Retinal pigment epithelial cell (primary cell): ENCODE measurements at regions not wholly inside any gene's neighbourhood (a gene's known extent, or its start where the extent isn't known, plus 50 kb on each side); places are given as distances from the start of the nearest gene placed in this dataset.

Experiments used
- DNase-seq: peaks from one replicate; pipeline ENCODE4 v3.0.0-alpha.2; 2010; ENCODE audit warnings: low read depth
- H3K4me3 ChIP-seq: 2 replicates; pipeline ENCODE4 v1.5.1; 2011; ENCODE audit warnings: mild to moderate bottlenecking, low read length, control low read depth, moderate library complexity
- CTCF ChIP-seq: conservative IDR thresholded peaks from 2 replicates; pipeline ENCODE4 v1.5.1; 2011; ENCODE audit warnings: low read depth, low read length, control low read depth, inconsistent platforms

GRCh38 chr18:28820353-28820752 lies 643.4 kb upstream of the CDH2 start:
- DNase-seq: no peak
- H3K4me3 ChIP-seq: no peak overlapping the region
- TF ChIP-seq CTCF: no peak

- no peak for TF ChIP-seq CTCF
- H3K4me3 ChIP-seq: no peak overlapping the region
- no peak for DNase-seq
These were observed 639.2 kb upstream of the CDH2 start for GRCh38 chr18:28816155-28816554.

- TF ChIP-seq CTCF: no peak
- H3K4me3 ChIP-seq: no peak overlapping the region
- DNase-seq: no peak
These were observed 637.4 kb upstream of the CDH2 start for GRCh38 chr18:28814365-28814764.

- TF ChIP-seq CTCF: no peak
- no peak for DNase-seq
- H3K4me3 ChIP-seq: no peak overlapping the region
These were observed 631.4 kb upstream of the CDH2 start for GRCh38 chr18:28808373-28808772.

GRCh38 chr18:28805491-28805890 lies 628.6 kb upstream of the CDH2 start:
- DNase-seq: no peak
- no peak overlapping the region for H3K4me3 ChIP-seq
- no peak for TF ChIP-seq CTCF

GRCh38 chr18:28804512-28805202 lies 627.7 kb upstream of the CDH2 start:
- no peak overlapping the region for H3K4me3 ChIP-seq
- no peak for DNase-seq
- TF ChIP-seq CTCF: no peak

- DNase-seq: no peak
- TF ChIP-seq CTCF: no peak
- no peak overlapping the region for H3K4me3 ChIP-seq
These were observed 625.6 kb upstream of the CDH2 start for GRCh38 chr18:28802546-28802945.
